ENCODE measurements at regions not wholly inside any gene's neighbourhood (a gene's known extent, or its start where the extent isn't known, plus 50 kb on each side); places are given as distances from the start of the nearest gene placed in this dataset.

GRCh38 chr15:45867281-45867680 is 232.5 kb downstream of the SQOR start:
- in situ Hi-C loops (cut with MboI), result no loop called here
- H3K79me2 ChIP-seq (ENCODE audit: control insufficient read depth, insufficient read depth, low read length), result no peaks in the 10 kb centered on the region
- FAIRE-seq, result no peak
- H2AFZ ChIP-seq (ENCODE audit: control insufficient read depth, low read depth, low read length), result no peak overlapping the region
- BruUV-seq (replicated peaks), result no TSS peak
- H3K9ac ChIP-seq (ENCODE audit: control insufficient read depth, insufficient read depth, low read length), result no peak overlapping the region
- RAD21 ChIA-PET (ENCODE audit: unreplicated experiment), result no interaction called here
- H3K27ac ChIP-seq (ENCODE audit: control insufficient read depth, insufficient read depth), result no peak overlapping the region
- CTCF ChIA-PET, result no interaction called here
- TF ChIP-seq CHD2 (IDR thresholded peaks at IDR 0.05; ENCODE audit: borderline replicate concordance, low read depth, low read length) (no peak), ELK1 (IDR thresholded peaks at IDR 0.05; ENCODE audit: low read depth, low read length) (no peak), GABPA (IDR thresholded peaks at IDR 0.05; ENCODE audit: low read depth) (no peak), NKRF (conservative IDR thresholded peaks at IDR 0.05) (no peak), SREBF2 (IDR thresholded peaks at IDR 0.05; ENCODE audit: low read length) (no peak), E4F1 (IDR thresholded peaks at IDR 0.05; ENCODE audit: borderline replicate concordance, partially characterized antibody) (no peak), BMI1 (IDR thresholded peaks at IDR 0.05; ENCODE audit: borderline replicate concordance) (no peak)
- H3K27me3 ChIP-seq (replicated peaks in 1 of 2; ENCODE audit: control insufficient read depth in 2 of 2, insufficient read depth in 2 of 2, low read length in 1 of 2), result no peaks in the 10 kb centered on the region
- no peaks in the 10 kb centered on the region for H3K4me1 ChIP-seq (ENCODE audit: control insufficient read depth, insufficient read depth, low read length)
- no peak overlapping the region for H3K4me2 ChIP-seq (ENCODE audit: control insufficient read depth, insufficient read depth)
- intact Hi-C loops (cut with micrococcal nuclease; ENCODE audit: unreplicated experiment), result no loop called here
- H3K36me3 ChIP-seq (ENCODE audit: control insufficient read depth in 2 of 2, insufficient read depth in 2 of 2, low read length in 1 of 2), result no peaks in the 10 kb centered on the region
- SMC1A ChIA-PET (ENCODE audit: uncharacterized antibody, unreplicated experiment), result no interaction called here
- H3K9me3 ChIP-seq (replicated peaks; ENCODE audit: control insufficient read depth, insufficient read depth, low read length), result no peaks in the 10 kb centered on the region; the same call in 2 of the 3 replicates
- no peak for ATAC-seq
- POLR2A ChIA-PET, result no interaction called here
- no peak overlapping the region for H3K4me3 ChIP-seq
- DNase-seq (ENCODE audit: low read depth, low spot score), result no peak
- H4K20me1 ChIP-seq (ENCODE audit: control insufficient read depth, insufficient read depth), result no peaks in the 10 kb centered on the region

Data from GM12878 (cell line).